ENCODE measurements at regions not wholly inside any gene's neighbourhood (a gene's known extent, or its start where the extent isn't known, plus 50 kb on each side); places are given as distances from the start of the nearest gene placed in this dataset.
A peak's percentile ranks its signal among the peaks of the same experiment; 100 is the strongest.

DNA sequence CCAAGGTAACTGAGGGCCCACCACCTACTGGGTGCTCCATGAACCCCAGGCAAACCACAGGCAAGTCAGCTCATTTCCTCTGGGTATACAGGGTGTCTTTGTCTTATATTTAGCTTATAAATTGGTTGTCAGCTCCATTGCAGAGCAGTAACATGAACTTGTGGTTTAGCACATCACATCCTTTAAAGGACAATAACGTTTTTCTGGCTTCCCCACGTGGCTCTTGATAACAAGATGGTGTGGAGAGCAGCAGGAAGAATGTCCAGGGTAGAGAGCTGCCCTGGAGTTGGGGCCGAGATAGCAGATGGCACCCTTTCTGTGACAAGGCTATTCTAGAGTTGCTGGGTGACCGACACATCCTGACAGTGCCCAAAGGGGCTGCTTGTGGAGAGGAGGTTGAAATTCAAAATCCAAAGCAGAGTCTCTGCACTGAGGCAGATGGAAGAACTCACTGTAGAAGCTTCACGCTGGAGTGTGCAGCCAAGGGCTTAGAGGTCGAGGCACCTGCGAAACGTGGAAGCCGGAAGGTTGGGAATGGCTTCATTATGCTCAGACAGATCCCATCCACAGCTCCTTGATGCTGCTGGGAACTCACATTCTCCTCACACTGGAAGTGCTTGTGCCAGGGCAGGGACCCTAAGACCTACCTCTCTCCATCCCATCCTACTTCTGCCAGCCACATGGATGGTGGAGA, 133.0 kb upstream of the FRY start:
- DNase-seq, result no peak

DNA sequence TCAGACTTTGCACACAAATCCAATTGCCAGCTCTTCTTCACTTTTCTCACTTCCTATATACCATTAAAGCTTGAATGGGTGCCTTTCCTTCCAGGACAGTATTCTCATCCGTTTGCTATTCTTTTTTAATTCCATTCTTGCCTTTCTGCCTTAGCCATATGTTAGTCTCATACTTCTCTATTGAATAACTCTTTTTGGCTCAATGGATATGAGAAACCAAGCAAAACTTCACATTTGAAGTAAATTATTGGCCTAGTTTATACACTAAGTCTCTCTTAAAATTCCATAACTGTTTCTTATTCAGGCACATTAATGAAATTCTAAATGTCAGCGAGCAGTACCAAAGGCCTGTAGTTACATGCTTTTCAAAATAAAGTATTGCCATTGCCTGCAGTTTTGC, 129.6 kb upstream of the FRY start:
- no peak for DNase-seq

DNA sequence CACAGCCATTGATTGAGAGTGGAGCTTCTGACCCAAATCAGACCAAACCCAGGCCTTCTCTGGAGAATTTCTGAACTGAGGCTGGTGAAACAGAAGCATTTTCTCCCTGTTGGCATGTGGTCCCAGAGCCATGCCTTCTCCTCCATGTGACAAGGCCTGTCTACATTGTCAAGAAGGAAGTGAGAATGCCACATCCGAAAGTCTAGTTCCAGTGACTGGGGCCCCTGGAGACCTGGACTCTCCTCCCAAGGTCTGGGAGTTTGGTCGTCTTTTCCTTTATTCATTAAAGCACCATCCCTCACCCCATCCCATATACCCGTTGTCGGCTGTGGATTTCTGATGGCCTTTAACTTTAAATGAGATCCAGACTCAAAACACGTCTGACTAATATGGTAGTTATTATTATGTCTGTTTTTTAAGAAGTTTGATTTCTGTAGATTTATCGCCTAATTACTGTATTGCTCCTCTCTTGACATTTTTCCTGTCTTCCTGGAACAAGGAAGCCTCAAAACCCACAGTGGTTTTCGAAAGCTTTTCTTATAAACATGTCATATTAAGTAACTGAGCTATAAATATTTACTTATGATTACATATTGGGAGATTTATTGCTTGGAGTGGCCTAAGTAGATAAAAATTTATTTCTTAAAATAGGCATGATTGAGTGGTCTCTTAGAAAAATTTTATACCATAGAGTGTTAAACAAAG, 128.3 kb upstream of the FRY start:
- peak; percentile 32 to 42 for DNase-seq

DNA sequence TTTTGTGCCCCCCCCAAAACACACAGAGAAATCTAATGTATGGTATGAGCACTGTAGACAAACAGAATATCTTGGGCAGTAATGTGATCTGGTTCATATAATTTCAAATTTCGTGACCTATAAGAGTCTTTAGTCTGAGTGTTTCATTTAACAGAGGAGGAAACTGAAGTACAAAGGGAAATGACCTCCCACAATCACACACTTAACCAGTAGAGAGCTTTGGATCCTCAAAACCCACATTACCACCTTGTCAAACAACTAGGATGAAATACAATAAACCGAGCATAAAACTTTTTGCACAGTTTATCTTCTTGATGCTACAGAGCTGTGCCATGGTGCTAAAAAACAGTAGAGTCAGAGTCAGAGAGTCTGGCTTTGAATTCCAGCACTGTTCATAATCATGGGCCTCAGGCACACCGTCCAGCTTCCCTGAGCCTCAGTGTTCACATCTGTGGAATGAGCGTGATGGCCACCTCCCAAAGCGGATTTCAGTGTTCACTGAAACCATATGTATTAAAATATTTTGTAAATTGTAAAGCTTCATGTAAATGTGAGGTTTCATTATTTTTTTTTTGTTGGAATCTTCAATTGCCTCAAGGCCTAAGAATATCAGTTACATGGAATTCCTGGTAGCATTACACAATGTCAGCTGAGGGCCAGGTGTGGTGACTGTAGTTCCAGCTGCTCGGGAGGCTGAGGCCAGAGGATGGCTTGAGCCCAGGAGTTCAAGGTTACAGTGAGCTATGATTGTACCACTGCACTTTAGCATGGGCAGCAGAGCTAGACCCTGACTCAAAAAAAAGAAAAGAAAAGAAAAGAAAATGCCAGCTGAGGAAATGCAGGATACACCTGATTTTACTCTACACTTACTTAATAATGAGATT, 126.4 kb upstream of the FRY start:
- DNase-seq, result no peak

DNA sequence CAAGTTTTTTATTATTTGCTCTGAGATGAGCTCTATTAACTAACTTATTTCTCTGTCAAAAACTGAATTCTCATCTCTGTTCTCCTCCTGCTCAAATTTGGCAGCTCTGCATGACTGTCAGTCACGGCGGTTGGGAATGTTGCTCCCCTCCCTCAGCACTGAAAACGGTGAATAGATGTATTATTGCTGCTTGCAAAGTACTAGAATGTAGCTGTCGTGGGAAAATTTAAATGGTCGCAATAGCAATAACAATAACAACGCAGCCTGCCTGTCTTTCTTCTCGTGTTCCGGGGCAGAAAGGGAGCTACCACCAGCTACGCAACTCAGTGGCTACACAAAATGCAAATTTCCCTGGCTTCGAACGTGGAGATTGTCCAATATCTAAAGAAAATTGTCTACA, 125.6 kb upstream of the FRY start:
- DNase-seq, result no peak

DNA sequence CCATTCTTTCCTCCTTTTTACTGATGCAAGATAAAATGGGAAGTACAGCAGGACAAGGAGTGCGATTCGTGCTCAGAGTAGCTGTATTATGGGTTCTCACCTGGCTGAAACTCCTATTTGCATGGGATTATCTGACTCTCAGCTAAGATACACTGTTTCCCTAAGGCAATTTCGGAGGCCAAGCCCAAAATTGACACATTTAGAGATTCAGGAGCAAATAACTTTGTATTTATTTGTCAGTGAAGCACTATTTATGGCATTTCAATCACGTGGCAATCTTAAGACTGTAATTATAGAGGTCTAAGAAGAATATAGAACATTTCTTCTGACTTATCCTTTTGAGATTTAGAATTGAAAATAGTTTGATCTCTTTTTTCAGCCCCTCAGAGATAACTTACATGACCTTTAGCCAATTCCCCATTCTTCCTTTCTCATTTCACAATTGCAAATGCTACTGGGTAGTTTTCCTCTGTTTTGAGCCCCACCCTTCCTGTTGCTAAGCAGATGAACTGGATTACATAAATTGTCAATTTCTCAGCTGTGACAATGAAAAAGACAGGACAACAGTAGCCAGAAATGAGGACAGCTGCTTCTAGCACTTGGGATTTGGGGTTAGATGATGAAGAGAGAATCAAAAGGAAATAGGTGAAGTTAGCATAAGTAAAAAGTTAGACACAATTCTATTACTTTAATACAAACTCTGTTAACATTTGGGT, 122.7 kb upstream of the FRY start:
- DNase-seq, result peak; percentile 70 to 89

DNA sequence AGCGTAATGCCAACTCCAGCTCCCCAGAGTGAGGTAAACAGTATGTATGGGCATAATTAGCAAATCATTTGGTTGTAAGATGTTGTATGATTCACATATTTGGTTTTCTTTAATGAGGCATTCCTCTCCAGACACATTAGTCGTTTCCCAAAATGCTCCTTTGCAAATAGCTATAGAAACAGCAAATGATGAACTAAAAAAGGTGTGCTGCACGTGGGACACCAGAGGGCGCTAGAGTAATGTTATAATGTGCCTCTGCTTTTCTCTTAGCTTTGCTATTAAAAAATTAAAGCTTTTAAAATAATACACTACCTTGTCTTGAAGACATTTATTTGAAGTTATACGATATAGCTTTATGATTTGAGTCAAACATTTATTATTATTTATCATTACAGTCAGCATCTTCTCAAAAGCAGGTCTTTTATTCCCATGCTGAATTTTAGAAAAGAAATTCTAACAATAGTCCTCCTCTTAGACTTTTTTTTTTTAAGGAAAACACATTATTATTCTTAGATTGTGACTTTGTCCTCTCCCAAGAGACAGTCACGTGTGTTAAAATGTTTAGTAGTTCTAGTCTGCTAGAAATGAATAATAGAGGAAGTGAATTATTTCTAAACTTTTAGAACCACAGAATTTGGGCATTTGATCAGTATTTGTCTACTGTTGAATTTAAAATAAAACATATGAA, 121.6 kb upstream of the FRY start:
- DNase-seq, result peak; percentile 61 to 71

DNA sequence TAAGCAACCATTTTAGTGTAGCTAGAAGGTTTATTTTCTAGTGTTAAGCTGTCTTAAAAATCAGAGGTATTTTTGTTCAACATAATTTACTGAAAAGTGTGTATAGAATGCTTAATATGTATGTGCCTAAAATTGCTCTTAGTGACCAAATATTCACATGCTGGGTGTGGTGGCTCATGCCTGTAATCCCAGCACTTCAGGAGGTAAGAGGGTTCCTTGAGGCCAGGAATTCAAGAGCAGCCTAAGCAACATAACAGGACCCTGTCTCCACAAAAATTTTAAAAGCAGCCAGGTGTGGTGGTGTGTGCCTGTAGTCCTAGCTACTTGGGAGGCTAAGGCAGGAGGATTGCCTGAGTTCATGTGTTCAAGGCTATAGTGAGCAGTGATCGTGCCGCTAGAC, 120.9 kb upstream of the FRY start:
- no peak for DNase-seq

DNA sequence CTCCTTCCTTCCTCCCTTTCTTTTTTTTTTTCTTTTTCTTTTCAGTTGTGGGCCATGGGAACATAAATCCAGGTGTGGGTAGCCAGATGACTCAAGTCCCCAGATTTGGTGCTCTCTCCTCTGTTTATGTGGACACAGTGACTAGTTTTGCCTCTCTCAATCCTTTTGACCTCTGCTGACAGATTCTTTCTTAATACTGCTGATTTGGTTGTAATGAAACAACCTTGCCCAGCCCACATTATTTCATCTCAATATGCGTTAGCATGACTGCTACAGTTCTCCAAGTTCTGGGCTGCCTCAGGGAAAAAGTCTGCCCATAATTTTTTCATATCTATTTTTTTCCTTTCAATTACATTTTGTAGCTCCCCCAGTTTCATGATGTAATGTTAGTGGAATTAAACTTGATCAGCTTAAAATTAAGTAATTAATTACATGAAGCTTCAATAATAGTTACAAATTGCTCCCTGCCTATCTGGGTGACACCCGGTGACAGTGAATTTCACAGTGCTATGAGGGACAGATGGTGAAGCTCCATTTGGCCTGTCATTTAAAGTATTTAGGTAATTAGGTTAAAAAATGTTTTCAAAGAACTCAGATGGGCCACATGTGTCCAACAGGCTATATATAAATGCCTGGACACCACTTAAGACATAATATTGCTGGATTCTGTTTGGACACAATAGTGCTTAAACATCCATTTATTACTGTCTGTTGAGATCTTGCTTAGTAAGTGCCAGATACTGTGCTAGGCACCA, 118.8 kb upstream of the FRY start:
- DNase-seq, result peak; percentile 39 to 68

DNA sequence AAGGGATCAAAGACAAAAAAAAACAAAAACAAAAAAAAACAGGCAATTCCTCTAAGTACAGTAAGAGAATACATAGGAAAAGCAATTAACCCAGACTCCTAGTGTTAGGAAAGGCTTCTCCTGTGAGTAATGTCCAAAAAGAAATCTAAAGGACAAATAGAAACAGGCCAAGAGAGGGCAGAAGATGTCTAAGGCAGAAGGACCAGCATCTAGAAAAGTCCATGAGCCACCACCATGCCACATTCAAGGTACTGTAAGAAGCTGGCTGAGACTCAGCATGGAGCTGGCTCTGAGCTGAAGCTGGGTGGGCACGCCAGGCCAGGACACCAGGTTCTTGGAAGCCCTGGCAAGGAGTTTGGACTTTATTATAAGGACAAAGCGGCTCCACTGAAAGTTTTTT, 118.1 kb upstream of the FRY start:
- DNase-seq, result peak; percentile 32 to 38

DNA sequence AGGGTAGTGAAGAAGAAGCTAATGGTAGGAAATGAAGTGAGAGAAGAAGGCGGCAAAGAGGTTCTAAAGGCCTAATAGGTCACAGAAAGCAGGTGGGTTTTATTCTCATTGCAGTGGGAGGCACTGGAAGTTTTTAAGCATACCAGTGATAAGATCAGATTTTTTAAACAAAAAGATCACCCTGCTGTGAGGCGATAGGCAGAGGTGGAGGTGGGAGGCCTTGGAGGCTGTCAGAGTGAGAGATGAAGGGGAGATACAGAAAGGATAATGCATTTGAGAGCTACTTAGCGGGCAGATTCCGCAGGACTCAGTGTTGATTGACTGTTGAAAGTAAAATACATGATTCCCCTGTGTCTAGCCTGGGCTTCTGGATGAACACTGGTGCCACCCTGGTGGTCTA, 116.7 kb upstream of the FRY start:
- no peak for DNase-seq

DNA sequence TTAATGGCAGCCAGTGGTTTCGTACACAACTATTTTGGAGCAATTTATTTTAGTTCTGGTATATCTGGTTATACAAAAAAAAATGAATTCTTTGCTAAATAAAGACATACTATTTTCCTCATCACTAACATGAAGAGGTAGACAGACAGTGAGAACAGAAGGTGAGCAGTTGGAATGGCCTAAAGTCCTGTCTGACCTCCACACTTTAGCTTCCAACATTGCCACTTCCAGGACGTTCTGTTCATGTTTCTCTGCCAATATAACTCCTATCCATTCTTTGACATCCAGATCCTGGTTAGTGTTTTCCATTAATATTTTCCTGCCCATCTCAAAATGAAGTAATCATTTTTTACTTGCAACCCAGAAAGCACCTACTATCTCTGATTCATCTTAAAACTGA, 112.9 kb upstream of the FRY start:
- DNase-seq, result no peak

DNA sequence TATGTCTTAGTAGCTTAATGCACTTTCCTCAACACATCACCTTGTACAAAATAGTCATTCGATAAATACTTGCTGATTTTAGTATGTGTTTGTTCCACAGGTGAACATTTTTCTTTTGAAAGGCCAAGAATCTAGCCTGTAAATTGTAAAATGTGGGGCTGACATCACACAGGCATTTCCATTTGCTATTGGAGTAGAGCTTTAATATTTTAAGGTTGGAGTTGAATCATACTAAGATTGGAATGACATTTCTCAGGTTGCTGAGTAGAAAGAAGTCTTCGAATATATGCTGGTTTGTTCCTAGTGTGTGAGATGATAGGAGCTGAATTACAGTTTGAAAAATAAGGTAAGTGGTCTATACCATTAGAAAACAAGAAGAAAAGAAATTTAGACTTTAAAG, 112.3 kb upstream of the FRY start:
- DNase-seq, result no peak

DNA sequence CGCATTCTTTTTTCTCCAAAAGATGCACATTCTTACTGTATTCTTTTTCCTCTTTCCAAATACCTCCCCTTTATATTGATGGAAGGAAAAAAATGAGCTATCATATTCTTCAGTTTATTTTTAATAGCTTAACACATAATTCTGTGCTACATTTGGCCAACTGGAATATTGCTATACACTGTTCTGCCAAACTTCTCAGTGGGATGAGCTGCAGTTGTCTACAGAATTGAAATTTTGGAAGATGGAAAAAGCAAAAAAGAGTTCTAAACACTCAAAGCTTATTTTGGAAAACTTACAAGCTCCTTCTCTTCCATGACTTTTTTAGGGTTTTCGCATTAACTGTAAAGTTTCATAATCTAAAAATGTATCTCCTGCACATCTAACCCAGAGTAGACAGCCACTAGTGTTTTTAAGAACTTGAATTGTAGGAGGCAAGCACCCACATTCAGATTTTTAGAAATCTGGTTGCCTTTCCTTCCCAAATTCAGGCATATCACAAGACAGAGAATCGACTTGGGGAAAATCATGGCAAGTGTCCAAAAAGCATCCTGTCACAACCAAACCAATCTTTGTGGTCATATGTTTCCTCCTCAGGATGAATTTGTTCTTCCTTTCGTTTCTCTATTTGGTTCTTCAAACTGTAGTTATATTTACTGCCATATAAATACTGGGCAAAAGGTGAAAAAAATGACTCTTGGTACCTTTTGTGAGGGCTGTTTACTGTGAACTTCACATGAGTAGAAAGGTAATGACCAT, 111.4 kb upstream of the FRY start:
- DNase-seq, result peak; percentile 58 to 59

DNA sequence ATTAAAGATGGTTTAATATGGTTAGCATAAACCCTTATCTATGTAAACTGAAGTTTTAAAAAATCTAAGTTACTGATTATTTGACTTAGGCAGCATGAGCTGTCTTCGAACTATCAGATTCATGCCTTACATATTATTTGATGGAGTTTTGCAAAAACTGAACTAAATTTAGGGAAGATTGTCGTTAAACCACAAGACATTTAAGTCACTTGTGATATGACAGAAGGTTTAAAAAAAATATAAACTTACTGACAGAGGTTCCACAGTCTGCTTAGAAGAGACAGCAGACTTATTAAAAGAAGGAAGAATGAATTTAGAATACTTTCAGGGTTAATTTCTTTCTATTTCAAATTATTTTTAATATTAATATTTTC, 110.9 kb upstream of the FRY start:
- DNase-seq, result peak in 1 of 2 donors; percentile 53

DNA sequence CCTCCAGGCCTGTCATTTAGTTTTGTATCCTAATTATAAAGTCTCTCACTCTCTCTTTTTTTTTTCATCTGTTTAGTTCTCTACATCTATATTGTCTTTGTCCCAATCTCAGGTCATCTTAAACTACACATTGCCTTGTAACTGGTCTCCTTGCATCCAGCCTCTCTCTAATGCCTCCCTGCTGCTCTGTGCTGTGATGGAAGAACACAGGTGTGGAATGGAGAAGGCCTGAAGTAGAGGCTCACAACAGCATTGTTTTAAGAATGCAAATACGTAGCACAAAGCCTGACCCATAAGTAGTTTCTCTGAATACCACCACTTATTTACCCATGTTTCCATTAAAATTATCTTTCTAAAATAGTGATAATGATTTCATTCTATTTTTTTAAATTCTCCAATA, 108.8 kb upstream of the FRY start:
- DNase-seq, result no peak

DNA sequence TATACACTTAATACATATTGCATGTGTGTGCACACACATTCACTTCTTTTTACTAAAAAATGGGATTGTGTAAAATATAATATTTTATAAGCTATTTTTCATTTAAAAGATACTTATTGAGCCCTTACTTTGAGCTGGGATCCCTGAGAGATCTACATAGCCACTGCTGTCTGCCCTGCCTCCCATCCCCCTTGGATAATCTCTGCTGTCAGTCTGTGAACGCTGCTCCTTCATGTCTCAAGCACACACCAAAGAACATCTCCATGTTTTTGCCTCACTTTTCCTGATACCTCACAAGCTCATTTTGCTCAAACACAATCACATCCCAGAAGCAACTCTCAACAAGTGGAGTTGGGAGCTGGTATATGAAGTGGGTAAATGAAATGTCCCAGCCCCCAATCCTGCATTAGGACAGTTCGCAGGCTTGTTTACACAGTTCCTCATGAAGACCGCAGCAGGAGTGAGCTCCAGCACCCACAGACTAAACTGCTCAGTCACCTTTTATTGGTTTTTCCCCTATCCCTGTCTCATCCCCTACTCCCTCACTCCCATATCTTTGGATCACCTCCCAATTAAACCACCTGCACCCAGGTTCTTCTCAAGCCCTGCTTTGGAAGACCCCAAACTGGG, 108.3 kb upstream of the FRY start:
- DNase-seq, result peak in 1 of 2 donors; percentile 39

DNA sequence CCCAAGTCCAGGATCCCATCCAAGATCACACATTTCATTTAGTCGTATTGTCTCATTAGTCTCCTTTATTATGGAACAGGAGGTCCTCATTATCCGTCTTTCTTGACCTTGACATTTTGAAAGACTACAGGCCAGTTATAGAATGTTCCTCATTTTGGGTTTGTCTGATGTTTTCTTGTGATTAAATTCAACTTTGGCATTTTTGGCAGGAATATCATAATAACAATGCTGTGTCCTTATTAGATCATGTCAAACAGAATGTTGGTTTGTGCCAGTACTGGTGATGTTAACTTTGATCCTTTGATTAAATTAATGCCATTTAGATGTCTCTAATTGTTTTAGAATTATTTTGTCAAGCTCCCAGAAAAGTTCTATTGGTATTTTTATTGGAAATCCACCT, 106.5 kb upstream of the FRY start:
- DNase-seq, result no peak

DNA sequence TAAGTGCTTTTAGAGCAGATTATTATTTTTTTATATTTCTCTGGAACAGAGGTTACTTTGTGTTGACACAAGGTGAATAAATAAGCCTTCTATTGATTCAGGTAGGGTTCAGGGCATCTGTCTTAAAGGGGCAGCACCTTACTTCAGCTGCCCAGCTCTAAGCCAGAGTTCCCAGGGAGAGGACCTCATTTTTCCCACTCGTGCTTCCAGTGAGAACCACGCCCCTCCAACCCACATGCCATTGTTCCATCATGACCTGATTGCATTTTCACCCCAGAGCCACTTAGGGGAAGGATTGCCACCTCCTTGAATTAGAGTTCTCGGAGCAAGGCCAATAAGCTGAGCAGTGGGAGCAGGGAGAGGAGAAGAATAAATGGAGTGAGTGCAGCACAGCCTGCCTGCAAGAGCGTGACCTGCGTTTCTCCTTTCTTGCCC, 104.3 kb upstream of the FRY start:
- no peak for DNase-seq
